PFSK-1 (cell line): ENCODE measurements at regions not wholly inside any gene's neighbourhood (a gene's known extent, or its start where the extent isn't known, plus 50 kb on each side); places are given as distances from the start of the nearest gene placed in this dataset.

ENCODE experiments used
- POLR2AphosphoS5 ChIP-seq: IDR thresholded peaks from 2 replicates; pipeline ENCODE4 v1.6.1; 2012; ENCODE audit warnings: low read depth, mild to moderate bottlenecking, control low read depth, low read length, moderate library complexity
- SIN3A ChIP-seq: IDR thresholded peaks from 2 replicates; pipeline ENCODE4 v1.6.1; 2012; ENCODE audit warnings: mild to moderate bottlenecking, low read length, moderate library complexity, borderline replicate concordance; ENCODE audit not compliant: insufficient read depth

GRCh38 chr5:73267766-73268435, 94.9 kb downstream of the TMEM174 start:
- TF ChIP-seq SIN3A (no peak), POLR2AphosphoS5 (no peak)
